SH-SY5Y (cell line): ENCODE measurements at regions not wholly inside any gene's neighbourhood (a gene's known extent, or its start where the extent isn't known, plus 50 kb on each side); places are given as distances from the start of the nearest gene placed in this dataset.

Experiments used
- GATA2 ChIP-seq: IDR thresholded peaks from 2 replicates; pipeline ENCODE4 v1.6.1; 2011; ENCODE audit warnings: mild to moderate bottlenecking, low read depth, low read length
- GATA3 ChIP-seq: IDR thresholded peaks from 2 replicates; pipeline ENCODE4 v1.6.1; 2011; ENCODE audit warnings: low read depth, mild to moderate bottlenecking, low read length, moderate library complexity

DNA sequence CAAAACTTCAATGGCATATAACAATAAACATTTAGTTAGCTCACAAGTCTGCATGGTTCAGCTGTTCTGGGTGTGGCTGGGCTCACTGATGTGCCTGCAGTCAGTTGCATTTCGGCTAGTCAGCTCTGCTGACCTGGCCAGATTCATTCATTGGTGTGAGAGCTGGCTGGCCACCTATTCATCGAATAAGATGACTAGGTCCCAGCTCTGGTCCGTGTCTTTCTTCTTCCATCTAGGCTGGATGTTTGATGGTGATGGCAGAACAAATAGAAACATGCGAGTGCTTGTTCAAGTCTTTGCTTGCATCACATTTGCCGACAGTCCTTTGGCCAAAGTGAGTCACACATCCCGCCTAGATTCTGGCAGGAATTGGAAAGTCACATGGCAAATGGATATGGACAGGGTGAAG, 203.3 kb upstream of the CRY1 start:
- no peak for TF ChIP-seq GATA2
- TF ChIP-seq GATA3: no peak
